ENCODE measurements at regions not wholly inside any gene's neighbourhood (a gene's known extent, or its start where the extent isn't known, plus 50 kb on each side); places are given as distances from the start of the nearest gene placed in this dataset.
"Not testable (repeated sequence)": the region's sequence is repeated elsewhere in the genome, so short reads cannot be mapped to it uniquely, and the experiment has no call there.

DNA sequence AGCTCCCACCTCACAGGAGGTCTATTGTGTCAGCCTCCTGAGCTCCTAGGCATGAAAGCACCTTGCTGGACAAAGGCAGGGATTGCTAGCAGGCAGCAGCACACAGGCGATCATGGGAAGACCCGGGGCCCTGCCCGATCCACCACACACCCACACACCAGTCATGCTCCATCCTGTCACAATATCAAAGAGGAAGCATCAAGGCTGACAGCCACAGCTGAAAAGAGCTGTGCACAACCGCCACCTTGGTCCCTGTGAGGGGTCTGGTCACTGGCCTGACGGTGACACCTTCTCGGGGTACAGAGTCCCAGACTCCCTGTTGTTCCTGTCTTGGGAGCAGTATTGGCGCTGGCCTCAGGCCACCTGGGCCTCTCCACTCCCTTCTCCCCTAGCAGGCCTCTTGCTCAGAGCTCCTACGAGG is 89.7 kb upstream of the RET start:
- no peak for DNase-seq (ENCODE audit: low spot score)

- DNase-seq (ENCODE audit: low spot score) = no peak
Measured at GRCh38 chr10:42987575-42987974, 89.3 kb upstream of the RET start.

DNA sequence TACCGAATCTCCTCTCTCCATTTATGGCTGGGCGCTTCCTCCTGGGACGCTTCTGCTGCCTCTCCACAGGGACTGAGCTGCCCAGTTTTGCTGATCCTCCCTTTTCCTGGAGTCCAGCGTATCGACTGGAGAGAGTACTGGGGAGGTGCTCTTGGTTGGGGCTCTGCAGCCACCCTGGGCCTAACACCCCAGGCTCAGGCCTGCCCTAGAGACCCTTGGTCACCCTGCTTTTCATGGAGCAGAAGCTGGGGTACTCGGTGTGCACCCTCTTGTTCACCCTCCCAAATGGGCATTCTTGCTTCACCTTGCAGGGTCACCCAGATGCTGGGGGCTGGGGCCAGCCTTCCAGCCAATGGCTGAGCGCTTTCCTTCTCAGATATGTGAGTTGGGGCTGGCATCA is 88.8 kb upstream of the RET start:
- DNase-seq (ENCODE audit: low spot score) = no peak

GRCh38 chr10:42988517-42989395 is 88.1 kb upstream of the RET start:
- DNase-seq (ENCODE audit: low spot score) = no peak

DNA sequence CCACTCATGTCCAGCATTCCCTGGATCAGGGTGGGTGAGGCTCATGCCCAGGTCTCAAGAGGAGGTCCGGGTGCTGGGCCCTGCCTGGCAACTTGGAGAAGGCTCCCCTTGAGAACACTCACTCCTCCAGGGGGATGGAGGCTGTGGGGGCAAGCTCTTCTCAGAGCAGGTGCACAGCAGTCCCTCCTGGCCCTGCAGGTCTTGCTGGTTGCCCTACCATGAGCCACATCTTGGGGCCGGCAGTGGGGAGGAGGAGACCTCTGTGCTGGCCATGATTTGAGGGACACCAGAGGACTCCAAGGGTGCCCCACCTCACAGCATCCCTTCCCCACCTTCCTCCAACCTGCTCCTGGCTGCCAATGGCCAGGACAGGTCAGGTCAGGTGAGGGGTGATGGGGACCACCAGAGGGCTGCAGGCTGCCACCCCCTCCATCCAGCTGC is 87.4 kb upstream of the RET start:
- DNase-seq (ENCODE audit: low spot score) = no peak

- DNase-seq (ENCODE audit: low spot score) = no peak
Measured at GRCh38 chr10:42990016-42990720, 86.7 kb upstream of the RET start.

DNA sequence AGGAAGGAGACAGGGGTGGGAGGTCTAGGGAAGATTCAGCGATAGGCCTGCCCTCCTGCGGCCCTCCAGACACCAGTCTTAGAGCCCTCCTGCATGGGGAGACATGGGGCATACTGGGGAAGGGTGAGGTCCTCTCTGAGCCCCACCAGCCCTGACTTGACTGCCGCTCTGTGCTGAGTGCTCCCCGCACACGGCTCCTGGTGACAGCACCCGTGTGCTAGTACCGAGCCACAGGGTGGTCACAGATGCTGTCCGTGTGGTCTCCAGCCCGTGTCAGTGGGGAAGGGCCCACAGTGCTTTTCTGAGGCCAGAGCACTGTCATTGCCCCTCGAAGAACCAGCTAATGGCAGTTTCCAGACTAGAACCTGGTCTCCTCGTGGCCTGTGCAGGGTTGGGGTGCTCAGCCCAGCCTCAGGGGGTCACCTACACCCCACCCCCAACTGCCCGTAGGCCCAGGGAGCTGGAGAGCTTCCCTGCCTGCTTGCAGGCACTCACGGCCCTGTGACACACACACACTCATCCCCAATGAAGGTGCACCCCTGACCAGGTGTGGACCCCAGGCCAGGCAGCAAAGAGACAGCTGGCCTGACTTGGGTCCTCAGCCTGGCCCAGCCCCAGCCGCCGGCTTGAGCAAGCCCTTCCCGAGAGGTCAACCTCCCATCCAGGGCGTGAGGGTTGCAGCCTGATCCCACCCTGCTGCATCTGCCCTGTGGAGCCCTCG is 86.0 kb upstream of the RET start:
- no peak for DNase-seq (ENCODE audit: low spot score)

- DNase-seq (ENCODE audit: low spot score) = no peak
Measured at GRCh38 chr10:42991442-42992098, 85.3 kb upstream of the RET start.

DNA sequence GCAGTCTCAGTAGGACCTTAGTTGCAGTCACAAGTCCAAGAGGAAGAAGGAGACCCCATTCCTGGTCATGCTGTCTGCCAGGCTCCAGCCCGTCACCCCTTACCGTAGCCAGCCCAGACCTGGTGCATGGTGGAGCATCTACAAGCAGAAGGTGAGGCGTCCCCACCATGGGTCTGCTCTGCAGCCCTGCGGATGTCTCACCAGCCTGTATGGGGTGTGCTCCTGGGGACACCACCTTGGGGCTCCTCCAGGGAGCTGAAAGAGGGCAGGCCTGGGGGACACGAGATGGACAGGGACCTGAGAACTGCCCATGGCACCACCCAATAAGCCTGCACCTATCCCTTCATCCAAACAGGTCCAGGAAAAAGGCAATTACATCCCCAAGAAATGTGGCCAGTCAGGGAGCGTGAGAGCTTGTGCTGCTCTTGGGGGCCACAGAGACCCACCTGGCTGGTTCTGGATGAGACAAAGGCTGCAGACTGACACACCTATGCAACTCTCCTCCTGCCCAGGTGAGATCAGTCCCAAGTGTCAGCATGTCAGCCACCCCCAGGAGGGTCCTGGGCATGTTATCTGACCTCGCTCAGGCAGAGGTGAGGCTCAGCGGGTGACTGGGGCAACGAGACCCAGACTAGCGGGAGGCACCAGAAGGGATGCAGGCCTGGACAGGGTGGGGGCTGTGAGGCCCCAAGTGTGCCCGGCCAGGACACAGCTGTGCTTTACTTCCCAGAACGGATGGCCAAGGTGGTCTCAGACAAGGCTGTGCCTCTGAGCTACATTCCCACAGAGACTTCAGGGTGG is 84.5 kb upstream of the RET start:
- no peak for DNase-seq (ENCODE audit: low spot score)

- no peak for DNase-seq (ENCODE audit: low spot score)
Measured at GRCh38 chr10:42992957-42993390, 83.9 kb upstream of the RET start.

DNA sequence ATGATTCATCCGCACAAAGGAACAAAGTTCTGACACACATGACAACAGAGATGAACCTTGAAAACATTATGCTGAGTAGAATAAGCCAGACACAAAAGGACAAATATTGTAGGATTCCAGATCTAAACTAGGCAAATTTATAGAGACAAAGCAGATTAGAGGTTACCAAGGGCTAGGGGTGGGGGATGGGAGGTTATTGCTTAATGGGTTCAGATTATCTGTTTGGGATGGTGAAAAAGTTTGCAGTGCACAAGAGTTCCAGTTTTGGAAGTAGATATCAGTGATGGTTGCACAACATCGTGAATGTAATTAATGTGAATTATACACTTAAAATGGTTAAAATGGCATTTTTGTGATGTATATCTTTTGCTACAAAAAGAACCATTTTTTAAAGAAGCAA is 82.0 kb upstream of the RET start:
- DNase-seq (ENCODE audit: low spot score) = not testable (repeated sequence)

- DNase-seq (ENCODE audit: low spot score) = no peak
Measured at GRCh38 chr10:42995537-42995936, 81.3 kb upstream of the RET start.

- no peak for DNase-seq (ENCODE audit: low spot score)
Measured at GRCh38 chr10:42996588-42996987, 80.3 kb upstream of the RET start.

DNA sequence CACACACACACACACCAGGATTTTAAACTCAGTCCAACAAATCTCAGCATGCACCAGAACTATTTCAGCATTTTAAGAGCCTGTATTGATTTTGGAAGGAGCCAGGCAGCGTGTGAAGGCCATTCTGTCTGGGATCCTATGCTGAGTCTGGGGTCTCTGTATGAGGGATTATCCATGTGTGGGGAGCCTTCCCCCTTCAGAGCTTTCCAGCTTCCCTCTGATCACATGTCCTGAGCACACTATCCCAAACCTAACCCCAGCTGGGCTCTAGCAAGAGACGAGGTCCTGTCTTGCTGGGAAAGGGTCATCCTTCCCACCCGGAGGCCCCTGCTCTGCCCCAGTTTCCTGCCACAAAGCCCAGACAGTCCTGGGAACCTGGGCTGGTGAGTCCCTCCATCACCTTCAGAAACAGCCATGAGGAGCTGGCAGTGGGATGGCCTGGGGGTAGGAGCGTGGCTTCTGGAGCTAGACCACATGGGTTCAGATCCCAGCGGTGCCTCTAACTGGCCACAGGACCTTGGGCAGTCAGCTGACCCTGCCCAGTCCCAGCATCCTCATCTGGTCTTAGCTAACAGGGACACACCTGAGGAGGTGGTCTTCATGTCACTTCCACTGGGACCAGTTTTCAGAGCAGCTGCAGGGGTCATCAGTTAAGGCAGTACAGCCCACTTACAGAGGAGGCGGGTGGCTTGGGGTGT is 79.6 kb upstream of the RET start:
- DNase-seq (ENCODE audit: low spot score) = no peak

DNA sequence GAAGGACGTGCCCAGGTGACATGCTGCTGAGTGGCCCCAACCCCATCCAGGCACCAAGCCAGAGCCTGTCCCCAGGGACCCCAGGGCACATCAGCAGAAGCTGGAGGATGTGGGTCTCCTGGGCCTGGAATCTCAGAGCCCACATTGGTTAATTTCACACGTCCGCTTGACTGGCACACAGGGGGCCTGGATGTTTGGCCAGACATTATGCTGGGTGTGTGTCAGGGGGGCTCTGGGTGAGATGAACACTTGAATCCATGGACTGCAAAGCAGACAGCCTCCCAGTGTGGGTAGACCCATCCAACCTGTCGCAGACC is 79.1 kb upstream of the RET start:
- DNase-seq (ENCODE audit: low spot score) = no peak

DNA sequence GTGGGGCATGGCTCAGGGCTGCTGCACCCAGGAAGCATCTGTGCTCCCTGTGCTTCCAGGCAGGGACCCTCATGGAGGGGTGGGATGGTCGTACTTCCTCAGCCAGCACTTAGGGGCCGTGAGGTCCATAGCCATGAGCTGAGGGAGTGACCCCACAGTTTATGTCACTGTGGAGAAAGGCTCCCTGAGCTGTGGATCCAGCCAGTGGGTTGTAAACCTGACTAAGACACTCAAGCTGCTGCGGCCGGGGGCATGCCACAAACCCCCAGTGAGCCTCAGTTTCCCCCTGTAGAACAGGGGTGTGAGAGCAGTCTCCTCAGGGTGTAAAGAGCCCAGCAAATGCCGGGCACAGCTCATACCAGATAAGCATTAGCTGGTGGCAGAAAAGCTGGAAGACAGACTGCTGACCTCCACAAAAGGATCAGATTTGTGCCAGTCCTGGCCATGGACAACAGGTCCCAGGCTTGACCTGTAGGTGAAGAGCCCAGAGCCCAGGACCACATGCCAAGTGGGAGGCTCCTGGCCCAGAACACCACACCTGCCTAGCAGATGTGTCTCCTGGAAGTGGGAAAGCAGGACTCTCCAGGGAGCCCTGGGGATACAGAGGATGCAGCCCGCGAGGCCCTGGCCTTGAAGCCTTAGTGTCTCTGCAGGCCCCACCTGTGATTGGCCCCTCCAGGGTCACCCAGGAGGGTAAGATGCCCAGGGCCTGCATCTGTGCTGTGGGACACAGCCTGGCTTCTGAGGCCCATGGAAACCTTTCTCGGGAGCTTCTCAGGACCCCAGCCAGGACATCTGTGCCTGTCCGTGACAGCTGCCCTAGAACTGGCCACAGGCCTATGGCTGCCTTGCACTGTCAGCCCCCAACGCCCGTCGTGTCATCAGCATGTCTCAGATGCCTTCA is 78.1 kb upstream of the RET start:
- no peak for DNase-seq (ENCODE audit: low spot score)

DNA sequence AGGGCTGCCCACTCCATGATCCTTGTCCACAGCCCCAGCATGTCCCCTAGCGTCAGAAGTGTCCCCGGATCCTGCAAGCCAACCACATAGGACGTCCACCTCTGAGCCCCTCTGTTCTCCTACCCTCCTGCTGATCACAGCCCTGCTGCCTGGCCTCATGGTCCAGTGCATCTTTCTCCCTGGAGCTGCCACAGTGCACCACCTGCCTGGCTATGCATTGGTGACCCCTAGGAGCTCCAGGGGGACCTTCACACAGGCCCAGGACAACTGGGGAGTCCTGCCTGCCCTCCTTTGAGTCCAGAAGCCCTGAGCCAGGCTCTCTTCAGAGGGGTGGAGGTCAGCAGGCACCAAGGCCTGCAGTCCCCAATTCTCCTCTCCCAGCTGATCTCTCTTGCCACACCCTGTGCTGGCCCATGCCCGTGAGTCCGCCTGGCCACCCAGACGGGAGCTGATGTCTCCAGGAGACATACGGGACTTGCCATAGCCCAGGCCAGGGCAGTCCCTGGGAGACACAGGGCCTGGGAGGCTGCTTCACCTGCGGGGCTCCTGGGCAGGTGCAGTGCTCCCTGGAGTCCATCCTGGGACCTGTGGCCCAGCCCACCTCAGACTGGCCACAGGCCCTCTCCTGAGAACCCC is 77.4 kb upstream of the RET start:
- no peak for DNase-seq (ENCODE audit: low spot score)

DNA sequence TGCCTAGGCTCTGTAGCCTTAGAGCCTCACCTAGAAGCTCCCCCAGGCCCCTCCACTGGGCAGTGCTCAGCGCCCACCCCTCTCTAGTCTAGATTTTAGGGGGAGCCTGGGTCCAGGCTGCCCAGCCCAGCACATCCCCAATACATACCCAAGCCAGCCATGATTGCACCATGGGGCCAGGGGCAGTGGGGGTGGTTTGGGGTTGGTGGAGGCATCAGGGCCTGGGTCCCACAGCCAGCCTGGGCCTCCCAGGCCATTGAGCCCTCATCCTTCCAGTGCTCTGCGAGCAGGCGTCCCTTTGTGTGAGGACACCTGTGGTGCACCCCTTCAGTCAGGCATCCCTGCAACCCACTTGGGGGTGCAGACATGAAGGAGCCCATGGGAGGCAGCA is 76.9 kb upstream of the RET start:
- no peak for DNase-seq (ENCODE audit: low spot score)

Data from A172 (cell line).